ENCODE measurements at regions not wholly inside any gene's neighbourhood (a gene's known extent, or its start where the extent isn't known, plus 50 kb on each side); places are given as distances from the start of the nearest gene placed in this dataset.

DNA sequence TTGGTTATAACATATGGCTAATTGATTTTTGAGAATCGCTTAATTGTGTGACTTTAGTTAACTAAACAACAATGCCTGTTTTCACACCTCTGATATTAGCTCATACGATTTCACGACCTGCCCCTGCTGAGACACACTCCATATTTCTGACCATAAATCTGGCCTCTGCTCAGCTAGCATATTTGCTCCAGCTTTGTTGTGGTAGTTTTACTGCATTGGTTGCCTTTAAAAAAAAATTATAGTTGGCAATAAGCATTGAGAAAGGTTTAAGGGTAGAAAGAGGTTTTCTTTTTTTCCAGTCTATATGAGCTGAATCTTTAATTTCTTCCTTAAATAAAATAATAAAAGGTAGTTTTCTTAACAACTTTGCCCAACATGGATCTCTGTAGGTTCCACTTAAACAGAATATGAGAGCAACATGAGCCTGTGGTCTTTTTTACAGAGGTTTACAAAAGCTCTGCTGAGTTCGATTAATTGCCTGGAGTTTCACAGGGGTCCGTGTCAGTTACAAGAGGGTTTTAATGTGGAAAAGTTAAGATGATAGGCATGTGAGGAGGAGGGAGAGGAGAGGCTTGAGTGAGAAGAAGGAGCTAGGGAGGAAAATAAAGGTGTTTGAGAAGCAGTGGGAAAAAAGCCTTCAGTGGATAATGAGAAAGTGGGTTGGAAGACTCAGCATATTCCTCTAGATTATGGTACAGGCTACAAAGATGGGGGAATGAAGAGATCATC lies 318.2 kb downstream of the CXCL12 start:
- no peak for TF ChIP-seq EZH2 (IDR thresholded peaks at IDR 0.05; ENCODE audit: borderline replicate concordance, low read depth, low read length, severe bottlenecking)
- TF ChIP-seq, protein P1, sequence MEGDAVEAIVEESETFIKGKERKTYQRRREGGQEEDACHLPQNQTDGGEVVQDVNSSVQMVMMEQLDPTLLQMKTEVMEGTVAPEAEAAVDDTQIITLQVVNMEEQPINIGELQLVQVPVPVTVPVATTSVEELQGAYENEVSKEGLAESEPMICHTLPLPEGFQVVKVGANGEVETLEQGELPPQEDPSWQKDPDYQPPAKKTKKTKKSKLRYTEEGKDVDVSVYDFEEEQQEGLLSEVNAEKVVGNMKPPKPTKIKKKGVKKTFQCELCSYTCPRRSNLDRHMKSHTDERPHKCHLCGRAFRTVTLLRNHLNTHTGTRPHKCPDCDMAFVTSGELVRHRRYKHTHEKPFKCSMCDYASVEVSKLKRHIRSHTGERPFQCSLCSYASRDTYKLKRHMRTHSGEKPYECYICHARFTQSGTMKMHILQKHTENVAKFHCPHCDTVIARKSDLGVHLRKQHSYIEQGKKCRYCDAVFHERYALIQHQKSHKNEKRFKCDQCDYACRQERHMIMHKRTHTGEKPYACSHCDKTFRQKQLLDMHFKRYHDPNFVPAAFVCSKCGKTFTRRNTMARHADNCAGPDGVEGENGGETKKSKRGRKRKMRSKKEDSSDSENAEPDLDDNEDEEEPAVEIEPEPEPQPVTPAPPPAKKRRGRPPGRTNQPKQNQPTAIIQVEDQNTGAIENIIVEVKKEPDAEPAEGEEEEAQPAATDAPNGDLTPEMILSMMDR (IDR thresholded peaks at IDR 0.05; ENCODE audit: borderline replicate concordance, extremely low read depth, low read length, poor library complexity, severe bottlenecking): no peak
